HG03575 (cell line): ENCODE measurements at regions not wholly inside any gene's neighbourhood (a gene's known extent, or its start where the extent isn't known, plus 50 kb on each side); places are given as distances from the start of the nearest gene placed in this dataset.
"Not testable (repeated sequence)": the region's sequence is repeated elsewhere in the genome, so short reads cannot be mapped to it uniquely, and the experiment has no call there.

Experiments
- ATAC-seq: cut with Tn5 transposase; IDR thresholded peaks from one replicate; pipeline ENCODE4 v1.9.1; 2021; ENCODE audit not compliant: unreplicated experiment, insufficient number of reproducible peaks, low FRiP score; ENCODE audit errors: extremely low read depth

DNA sequence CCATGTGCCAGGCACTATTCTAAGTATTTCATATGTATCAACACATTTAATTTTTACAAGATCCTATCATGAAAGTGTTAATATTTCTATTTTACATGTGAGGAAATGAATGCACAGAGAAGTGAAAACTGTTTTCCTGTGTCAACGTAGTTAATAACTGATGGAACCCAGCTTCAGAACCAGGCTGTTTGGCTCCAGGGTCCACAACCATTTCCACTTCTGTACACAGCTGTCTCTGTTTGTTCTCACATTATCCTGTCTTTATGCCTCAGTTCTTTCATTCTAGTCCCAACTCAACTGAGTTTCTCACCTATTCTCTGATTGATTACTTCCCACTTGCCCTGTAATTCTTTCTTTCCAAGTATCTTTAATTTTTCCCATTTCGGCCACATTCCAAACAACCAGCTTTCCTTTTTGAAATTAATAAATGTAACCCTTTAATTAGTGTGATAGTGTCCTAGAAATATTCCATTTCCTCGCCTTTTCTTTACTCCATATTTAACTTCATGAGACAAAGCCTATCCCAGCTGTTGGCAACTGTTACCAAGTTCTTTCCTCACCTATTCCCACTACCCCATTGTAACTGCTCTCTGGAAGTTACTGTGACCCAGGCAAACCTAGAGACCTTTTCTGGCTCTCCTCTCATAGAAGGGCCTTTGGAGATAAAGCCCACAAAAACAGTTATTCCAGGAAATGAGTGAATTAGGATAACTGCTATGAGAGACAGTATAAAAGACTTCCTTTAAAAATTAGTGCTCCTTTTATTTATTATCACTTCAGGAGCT is 218.7 kb downstream of the RASSF9 start:
- ATAC-seq: no peak

DNA sequence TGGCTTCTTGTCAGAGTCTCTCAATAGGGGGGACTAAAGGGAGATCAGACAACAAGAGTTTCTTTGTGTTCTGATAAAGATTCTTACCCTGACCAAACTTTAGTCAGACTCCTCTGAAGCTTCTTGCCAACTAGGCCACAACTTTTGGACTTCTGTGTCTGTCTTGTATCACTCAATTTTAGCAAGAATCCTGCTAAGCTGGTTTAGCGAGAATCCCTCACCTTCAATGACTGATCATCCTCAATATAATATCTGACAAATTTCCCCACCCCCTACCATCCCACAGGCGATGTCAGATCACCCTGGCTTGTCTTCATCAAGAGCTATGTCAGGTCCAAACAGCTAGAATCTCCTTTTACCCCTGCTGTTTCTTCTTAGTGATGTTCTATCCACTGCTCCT is 215.2 kb downstream of the RASSF9 start:
- no peak for ATAC-seq

DNA sequence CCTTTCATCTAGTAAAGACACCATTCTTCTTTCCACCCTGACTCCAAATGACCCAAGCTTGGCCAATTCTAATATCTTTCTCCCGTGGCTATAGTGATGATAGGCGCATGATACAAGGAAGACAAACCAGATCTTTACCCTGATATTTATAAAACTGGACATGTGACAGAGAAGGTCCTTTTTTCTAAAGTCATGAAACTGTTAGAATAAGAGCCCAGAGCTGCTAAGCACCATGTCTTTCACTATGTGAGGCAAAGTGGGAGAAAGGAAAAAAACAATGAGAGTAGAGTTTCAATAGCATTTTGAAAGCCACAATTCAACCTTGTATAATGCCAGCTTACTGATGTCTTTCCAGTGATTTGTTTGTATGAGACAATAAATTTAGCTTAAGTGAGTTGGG is 212.4 kb downstream of the RASSF9 start:
- no peak for ATAC-seq

DNA sequence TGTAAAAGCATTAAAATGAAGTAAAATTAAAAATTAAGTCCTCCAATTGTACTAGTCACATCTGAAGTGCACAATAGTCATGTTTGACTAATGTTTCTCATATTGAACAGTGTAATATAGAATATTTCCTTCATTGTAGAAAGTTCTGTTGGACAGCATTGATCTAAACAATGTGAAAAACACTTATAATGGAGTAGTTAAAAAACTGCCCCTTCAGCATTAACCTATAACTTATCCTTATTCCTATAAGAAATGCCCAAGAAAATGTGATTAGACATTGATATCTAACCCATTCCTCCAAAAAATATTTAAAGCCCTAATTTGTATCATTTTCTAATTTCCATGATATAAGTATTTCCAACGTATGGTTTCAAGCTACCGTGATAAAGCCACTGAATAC is 210.7 kb downstream of the RASSF9 start:
- no peak for ATAC-seq

DNA sequence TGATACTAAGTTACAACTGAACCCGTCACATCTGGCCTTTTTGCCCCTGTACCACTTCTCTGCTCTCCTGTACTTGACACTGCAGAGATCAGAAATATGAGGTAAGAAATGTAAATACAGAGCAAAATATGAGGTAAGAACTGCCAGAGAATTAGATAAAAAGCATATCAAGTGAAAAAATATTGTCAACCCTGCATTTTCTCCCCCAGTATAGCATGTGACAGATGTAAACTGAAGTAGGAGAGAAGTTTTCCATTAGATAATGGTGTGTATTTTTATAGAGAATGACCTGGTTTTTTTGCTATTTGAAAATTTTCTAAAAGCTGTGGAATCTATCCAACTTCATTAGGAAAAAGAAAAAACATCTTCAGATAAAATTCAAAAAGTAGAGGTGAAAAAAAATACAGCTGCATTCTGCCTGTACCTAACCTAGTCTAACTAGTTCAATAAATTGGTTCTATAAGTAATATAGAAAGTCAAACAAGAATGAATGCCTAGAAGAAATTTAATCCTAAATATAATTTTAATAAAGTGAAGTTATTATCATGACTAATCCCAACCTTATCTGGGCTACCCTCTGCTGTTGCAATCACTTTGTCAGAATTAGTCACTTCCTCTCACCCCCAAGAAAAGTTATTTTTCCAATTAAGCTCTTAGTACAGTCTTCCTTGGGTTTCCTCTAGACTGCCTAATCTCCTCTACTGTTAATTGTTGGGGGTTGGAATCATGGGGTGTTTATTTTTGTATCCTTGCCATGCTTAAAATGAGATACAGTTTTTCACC is 210.0 kb downstream of the RASSF9 start:
- no peak for ATAC-seq

DNA sequence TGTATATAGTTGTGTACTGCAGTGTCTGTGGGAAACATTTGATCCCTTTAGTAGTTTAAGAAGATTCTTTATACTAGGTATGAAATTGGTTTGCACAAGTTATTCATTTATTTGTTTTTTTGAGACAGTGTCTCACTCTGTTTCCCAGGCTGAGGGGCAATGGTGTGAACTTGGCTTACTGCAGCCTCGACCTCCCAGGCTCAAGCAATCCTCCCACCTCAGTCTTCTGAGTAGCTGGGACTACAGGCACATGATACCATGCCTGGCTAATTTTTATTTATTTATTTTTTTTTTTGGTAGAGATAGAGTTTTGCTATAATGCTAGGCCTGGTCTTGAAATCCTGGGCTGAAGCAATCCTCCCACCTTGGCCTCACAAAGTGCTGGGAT is 209.4 kb downstream of the RASSF9 start:
- no peak for ATAC-seq

DNA sequence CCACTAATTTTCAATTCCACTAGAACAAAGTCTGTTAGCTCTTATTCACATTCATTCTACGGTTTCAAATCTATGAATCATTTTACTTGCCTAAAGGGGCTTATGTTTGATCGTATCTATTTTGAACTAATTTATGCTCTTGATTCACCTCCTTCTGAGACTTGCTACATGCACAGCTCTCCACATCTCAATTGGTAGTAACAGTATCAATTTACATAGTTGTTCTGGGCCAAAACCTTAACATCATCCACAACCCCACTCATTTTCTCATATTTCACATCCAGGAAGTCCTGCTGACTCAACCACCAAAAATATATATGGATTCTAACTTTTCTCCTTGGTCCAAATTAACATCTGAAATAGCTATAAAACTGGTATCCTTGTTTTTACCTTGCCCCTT is 208.6 kb downstream of the RASSF9 start:
- ATAC-seq: no peak

DNA sequence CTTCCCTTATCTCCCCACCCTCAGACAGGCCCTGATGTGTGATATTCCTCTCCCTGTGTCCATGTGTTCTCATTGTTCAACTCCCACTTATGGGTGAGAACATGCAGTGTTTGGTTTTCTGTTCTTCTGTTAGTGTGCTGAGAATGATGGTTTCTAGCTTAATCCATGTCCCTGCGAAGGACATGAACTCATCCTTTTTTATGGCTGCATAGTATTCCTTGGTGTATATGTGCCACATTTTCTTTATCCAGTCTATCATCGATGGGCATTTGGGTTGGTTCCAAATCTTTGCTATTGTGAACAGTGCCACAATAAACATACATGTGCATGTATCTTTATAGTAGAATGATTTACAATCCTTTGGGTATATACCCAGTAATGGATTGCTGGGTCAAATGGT is 207.6 kb downstream of the RASSF9 start:
- not testable (repeated sequence) for ATAC-seq

DNA sequence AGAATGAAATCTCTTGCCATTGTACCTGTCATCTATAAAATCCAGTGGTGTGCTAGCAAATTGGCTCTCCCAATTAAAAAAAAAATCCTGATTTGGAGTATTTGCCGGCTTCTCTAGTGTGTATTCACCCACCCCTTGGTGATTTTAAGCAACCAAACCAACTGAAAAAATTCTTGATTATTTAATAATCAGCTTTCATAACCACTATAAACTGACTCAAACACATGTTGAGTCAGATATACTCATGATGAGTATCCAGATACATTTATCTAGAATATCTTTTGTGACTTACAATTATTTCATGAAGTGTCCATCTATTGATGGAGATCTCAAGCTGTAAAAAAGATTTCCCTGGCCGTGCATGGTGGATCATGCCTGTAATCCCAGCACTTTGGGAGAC is 205.4 kb downstream of the RASSF9 start:
- no peak for ATAC-seq

DNA sequence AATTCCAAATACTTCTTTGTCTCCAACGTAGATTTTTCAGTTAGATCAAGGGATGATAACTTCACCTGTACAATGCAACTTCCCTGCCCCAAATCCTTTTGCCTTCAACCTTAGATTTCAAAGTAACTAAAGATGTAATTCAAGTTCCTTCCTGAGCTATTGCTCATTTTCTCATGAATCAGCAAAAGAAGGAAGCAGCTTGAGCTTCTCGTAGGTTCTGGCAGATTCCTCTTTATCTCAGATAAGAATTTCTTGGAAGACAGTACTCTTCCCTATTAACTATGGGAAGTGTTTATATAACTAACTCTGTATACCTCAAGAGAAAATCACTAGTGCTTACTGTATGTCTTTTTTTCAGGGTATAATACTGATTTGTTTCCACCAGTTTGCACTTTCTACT is 203.8 kb downstream of the RASSF9 start:
- ATAC-seq: no peak

DNA sequence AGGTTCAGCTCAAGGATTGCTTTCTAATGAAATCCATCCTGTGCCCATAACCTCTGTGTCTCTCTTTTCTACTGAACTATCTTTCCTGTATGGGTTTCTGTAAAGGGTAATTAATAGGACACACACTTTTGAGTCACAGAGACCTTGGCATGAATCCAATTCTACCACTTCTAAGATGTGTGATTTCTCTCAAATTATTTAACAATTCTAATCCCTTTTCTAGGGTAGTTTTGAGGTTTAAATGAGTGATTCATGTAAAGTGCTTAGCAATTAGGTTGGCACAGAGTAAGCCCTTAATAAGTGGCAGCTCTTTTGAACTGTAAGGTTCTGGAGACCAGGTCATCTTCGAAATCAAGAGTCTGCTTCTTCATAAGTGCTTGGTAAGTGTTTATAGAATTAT is 202.7 kb downstream of the RASSF9 start:
- no peak for ATAC-seq

DNA sequence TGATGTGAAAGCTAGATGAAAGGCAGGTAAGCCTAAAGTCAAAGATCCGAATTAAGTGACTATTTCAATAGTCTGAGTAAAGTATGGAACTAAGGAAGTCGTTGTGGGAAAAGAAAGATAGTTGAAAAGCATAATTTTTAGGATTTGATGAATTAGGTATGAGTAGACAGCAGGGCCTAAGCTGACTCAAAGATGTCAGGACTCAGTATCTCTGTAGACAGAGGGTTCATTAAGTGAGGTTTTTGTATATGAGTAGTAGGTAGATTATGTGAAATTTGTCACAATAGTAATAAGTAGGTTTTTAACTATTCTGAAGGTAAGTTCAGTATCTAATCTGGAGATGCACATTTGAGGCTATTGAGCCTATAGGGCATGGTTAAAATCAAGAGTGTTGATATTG is 196.4 kb downstream of the RASSF9 start:
- no peak for ATAC-seq

DNA sequence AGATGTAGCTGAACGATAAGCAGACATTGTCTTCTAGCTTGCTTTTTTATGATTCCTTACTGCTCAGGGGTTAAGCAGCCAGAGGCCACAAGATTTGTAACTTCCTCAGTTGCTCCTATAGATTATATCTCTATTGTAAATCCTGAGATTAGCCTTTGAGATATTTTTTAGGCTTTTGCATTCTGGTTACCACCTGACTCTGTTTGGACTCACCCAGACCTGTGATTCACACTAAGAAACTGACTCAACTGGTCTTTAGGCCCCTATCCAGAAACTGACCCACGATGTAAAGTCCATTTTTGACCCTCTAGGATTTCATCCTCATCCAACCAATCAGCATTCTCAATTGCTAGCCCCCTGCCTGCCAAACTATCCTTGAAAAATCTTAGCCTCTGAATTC is 194.4 kb downstream of the RASSF9 start:
- ATAC-seq: no peak

DNA sequence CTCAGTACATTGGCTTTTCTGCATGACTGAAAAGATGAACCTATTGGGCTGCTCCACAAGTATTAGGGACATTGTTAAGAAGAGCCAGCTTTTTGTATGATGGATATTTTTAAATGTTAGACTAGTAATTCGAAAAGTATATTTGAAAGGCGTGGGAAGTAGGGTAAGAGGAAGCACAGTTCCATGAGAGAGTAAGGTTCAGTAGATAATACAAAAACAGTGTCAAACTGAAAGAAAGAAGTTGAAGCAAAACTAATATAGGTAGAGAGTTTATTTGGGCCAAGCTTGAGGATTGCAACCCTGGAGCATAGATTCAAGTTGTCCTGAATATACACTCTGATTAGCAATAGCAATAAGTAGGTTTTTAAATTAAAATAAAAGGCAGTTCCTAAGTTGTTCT is 193.9 kb downstream of the RASSF9 start:
- ATAC-seq: no peak

DNA sequence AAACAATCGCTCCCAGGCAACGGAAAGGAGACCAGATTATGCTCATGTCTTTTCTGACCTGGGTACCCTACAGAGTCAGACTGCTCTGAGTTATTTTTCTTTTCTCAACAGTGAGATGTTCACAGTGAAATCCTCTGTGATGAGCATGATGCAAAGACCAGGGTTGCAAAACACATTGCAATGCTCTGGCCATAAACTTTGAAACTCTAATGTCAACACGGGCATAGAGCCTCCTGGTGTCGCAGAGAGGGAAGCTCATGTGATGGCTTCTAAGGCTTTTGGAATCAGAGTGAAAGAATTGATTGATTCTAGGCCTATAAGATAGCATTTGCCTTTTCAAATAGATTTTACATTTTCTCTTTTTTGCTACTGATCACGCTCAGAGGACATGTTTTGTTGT is 193.4 kb downstream of the RASSF9 start:
- no peak for ATAC-seq

DNA sequence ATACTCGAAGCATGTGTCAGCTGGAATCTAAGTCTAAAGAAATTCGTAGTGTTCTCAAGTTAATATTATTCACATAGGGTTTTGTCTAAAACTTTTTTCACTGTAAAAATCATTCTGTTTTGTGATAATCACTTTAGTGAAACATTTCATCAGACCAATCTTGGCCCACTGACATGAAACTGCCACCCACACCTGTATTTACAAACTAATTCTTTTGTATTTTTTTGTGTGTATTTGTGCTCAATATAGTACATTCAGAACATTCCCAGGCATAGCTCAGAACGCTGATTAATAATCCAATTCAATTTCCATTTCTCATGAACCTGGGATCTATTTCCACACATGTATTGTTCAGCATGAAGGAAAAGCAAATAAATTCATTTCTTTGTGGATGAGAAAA is 191.7 kb downstream of the RASSF9 start:
- no peak for ATAC-seq

DNA sequence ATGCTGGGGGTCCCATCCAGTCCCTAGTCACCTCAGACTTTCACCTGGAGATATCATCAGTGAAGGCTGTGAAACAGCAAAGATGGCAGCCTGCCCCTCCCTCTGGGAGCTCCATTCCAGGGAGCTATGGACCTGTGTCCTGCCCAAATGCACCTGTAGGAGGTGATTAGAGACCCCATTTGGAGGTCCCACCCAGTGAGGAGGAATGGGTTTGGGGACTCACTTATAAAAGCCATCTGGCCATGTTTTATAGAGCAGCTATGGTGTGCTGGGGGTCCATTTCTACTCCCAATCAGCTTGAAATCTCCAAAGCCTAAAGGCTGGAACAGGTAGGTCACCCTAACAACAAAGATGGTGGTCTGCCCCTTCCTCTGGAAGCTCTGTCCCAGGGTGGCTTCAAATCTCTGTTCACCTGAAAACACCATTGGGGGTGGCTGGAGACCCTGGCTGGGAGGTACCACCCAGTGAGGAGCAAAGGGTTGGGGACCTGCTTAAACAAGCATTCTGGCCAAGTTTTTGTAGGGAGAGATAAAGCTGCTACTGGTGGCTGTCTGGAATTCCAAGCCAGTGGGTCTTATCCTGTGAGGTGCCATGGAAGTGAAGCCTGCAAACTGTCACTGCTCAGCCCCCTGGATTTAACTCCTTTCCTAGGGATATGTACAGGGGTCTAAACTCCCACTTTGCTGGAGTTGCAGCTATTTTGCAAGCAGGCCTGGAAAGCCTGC is 182.3 kb downstream of the RASSF9 start:
- ATAC-seq: no peak

DNA sequence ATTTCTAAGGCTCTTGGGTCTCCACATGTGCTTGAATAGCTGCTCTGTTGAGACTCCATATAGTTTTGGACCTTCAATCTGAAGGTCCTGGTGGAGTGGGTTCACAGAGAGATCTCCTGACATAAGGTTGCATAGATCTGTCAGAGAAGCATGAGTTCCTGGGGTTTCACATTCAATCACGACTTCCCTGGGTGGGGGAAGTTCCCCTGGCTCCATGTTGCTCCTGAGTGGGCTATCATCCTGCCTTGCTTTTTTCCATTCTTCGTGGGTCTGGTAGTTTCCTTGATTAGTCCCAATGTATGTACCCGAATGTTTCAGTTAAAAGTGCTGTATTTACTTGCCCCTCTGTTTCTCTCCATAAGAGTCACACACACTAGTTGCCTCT is 181.8 kb downstream of the RASSF9 start:
- ATAC-seq: no peak

DNA sequence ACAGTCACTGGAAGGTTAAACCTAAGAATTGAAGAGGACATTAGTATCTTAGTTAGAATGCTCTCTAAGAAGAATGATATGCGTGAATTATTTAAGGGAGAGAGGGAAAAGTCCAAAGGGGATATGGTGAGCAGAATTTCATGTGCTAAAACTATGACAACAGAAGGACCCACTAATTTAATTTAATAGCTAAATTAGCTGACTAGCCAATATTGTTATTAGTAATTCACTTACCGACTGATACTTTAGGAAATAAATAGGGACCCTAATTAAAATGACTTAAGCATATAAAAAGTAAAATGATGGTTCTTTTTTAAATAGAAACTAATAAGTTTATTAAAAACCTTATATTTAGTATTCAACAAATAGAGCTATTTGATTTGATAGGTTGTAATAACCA is 179.6 kb downstream of the RASSF9 start:
- ATAC-seq: no peak

DNA sequence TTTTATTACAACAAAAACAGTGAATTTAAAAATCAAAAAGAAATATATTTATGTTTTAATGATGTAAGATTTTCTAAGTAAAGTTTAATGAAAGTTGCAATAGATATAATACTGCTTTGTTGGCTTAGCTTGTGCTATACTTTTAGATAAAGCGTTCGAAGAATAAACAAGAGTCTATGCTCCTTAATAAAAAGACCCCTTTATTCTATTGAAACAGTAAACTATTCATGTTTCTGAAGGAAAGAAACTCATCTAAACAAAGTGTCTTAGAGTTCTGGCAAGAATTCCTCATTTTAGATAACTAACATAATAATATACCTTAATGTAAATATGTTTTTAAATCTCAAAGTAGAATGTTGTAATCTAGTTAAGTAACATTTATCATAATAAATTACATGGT is 179.0 kb downstream of the RASSF9 start:
- no peak for ATAC-seq
